GM23338 (cell line): ENCODE measurements at regions not wholly inside any gene's neighbourhood (a gene's known extent, or its start where the extent isn't known, plus 50 kb on each side); places are given as distances from the start of the nearest gene placed in this dataset.
A peak's percentile ranks its signal among the peaks of the same experiment; 100 is the strongest.

Experiments used
- ATAC-seq: fragments of 200-7000 bp; cut with Tn5 transposase; 3 replicates; pipeline ENCODE4 v1.9.1; 2020
- DNase-seq: peaks from one replicate; pipeline ENCODE4 v3.0.0-alpha.2; 2015; ENCODE audit warnings: low spot score
- H2AFZ ChIP-seq: fragments of 200-600 bp; sonication (generic); 2 replicates; pipeline ENCODE4 v1.8.0; 2016; ENCODE audit warnings: antibody characterized with exemption, mild to moderate bottlenecking, moderate library complexity
- H3F3A ChIP-seq: fragments of 200-600 bp; sonication (generic); replicated peaks from 2 replicates; pipeline ENCODE4 v1.8.0; 2017; ENCODE audit warnings: antibody characterized with exemption, mixed run types, low read depth
- H3K27ac ChIP-seq: fragments of 200-600 bp; sonication (generic); 2 replicates; pipeline ENCODE4 v1.6.1; 2016; ENCODE audit warnings: low read depth
- H3K27me3 ChIP-seq: fragments of 200-600 bp; sonication (generic); 2 replicates; pipeline ENCODE4 v1.8.0; 2016; ENCODE audit warnings: mild to moderate bottlenecking, mixed run types, moderate library complexity; ENCODE audit not compliant: insufficient read depth
- H3K36me3 ChIP-seq: fragments of 200-600 bp; sonication (generic); 2 replicates; pipeline ENCODE4 v1.8.0; 2016; ENCODE audit warnings: mild to moderate bottlenecking; ENCODE audit not compliant: insufficient read depth
- H3K4me1 ChIP-seq: fragments of 200-600 bp; sonication (generic); 2 replicates; pipeline ENCODE4 v1.8.0; 2016; ENCODE audit warnings: mild to moderate bottlenecking, moderate library complexity; ENCODE audit not compliant: insufficient read depth
- H3K4me2 ChIP-seq: fragments of 200-600 bp; sonication (generic); 2 replicates; pipeline ENCODE4 v1.7.1; 2017; ENCODE audit warnings: mixed run types
- H3K4me3 ChIP-seq: fragments of 200-600 bp; sonication (generic); 2 replicates; pipeline ENCODE4 v1.6.1; 2016; ENCODE audit warnings: mixed run types
- H3K79me2 ChIP-seq: fragments of 200-600 bp; sonication (generic); replicated peaks from 2 replicates; pipeline ENCODE4 v1.8.0; 2017; ENCODE audit warnings: mild to moderate bottlenecking; ENCODE audit not compliant: insufficient read depth
- H3K9me2 ChIP-seq: fragments of 200-600 bp; sonication (generic); 2 replicates; pipeline ENCODE4 v1.8.0; 2017; ENCODE audit not compliant: insufficient read depth
- H4K20me1 ChIP-seq: fragments of 200-600 bp; sonication (generic); replicated peaks from 2 replicates; pipeline ENCODE4 v1.8.0; 2017; ENCODE audit warnings: mild to moderate bottlenecking; ENCODE audit not compliant: insufficient read depth
- H3K27ac Mint-ChIP-seq: 2 replicates; pipeline ENCODE4 v1.8.0; 2020; ENCODE audit warnings: inconsistent platforms, mild to moderate bottlenecking, moderate library complexity, mixed read lengths
- H3K27me3 Mint-ChIP-seq: 3 replicates; pipeline ENCODE4 v1.8.0; 2022; ENCODE audit warnings: low read depth, mild to moderate bottlenecking, moderate library complexity, mixed read lengths, inconsistent platforms; ENCODE audit not compliant: insufficient read depth, poor library complexity
- H3K36me3 Mint-ChIP-seq: 3 replicates; pipeline ENCODE4 v1.8.0; 2021; ENCODE audit warnings: low read depth, mild to moderate bottlenecking, inconsistent platforms, moderate library complexity, mixed read lengths
- H3K4me1 Mint-ChIP-seq: 3 replicates; pipeline ENCODE4 v1.8.0; 2020; ENCODE audit warnings: mild to moderate bottlenecking, inconsistent platforms, mixed read lengths
- H3K4me3 Mint-ChIP-seq: 3 replicates; pipeline ENCODE4 v1.8.0; 2021; ENCODE audit warnings: moderate library complexity, mild to moderate bottlenecking, inconsistent platforms, mixed read lengths
- H3K9me3 Mint-ChIP-seq: 3 replicates; pipeline ENCODE4 v1.8.0; 2020; ENCODE audit warnings: moderate library complexity, mild to moderate bottlenecking, inconsistent platforms, mixed read lengths
- CREB1 ChIP-seq: fragments of 250-450 bp; sonication (Bioruptor Pico); IDR thresholded peaks from 2 replicates; pipeline ENCODE4 v1.5.0; 2020; ENCODE audit warnings: low read depth, mild to moderate bottlenecking, moderate library complexity
- EZH2phosphoT487 ChIP-seq: fragments of 200-600 bp; sonication (generic); IDR thresholded peaks from one replicate; pipeline ENCODE4 v1.8.1; 2018; ENCODE audit warnings: antibody characterized with exemption; ENCODE audit not compliant: unreplicated experiment
- NANOG ChIP-seq: IDR thresholded peaks from 2 replicates; pipeline ENCODE4 v1.6.1; 2016; ENCODE audit warnings: antibody characterized with exemption, borderline replicate concordance
- POLR2AphosphoS5 ChIP-seq: IDR thresholded peaks from 2 replicates; pipeline ENCODE4 v1.6.1; 2016; ENCODE audit warnings: antibody characterized with exemption, low read depth
- TF ChIP-seq, protein P1 (sequence below): IDR thresholded peaks from one replicate; pipeline ENCODE4 v1.6.1; 2018; ENCODE audit warnings: antibody characterized with exemption; ENCODE audit not compliant: unreplicated experiment
- TF ChIP-seq, protein P2 (sequence below), 2 experiments: fragments of 200-600 bp in 1 of 2; sonication (generic) in 1 of 2; conservative IDR thresholded peaks; 2 replicates each; pipeline versions ENCODE4 v1.5.1 to v1.6.1; 2016 to 2017; ENCODE audit warnings: antibody characterized with exemption in 2 of 2, low read depth in 2 of 2, mild to moderate bottlenecking in 2 of 2, moderate library complexity in 1 of 2
- TF ChIP-seq, protein P3 (sequence below): IDR thresholded peaks from 2 replicates; pipeline ENCODE4 v1.6.1; 2016; ENCODE audit warnings: antibody characterized with exemption
- TF ChIP-seq, protein P4 (sequence below): fragments of 250-450 bp; sonication (Bioruptor Pico); IDR thresholded peaks from 2 replicates; pipeline ENCODE4 v1.5.0; 2020; ENCODE audit warnings: mild to moderate bottlenecking, moderate library complexity

DNA sequence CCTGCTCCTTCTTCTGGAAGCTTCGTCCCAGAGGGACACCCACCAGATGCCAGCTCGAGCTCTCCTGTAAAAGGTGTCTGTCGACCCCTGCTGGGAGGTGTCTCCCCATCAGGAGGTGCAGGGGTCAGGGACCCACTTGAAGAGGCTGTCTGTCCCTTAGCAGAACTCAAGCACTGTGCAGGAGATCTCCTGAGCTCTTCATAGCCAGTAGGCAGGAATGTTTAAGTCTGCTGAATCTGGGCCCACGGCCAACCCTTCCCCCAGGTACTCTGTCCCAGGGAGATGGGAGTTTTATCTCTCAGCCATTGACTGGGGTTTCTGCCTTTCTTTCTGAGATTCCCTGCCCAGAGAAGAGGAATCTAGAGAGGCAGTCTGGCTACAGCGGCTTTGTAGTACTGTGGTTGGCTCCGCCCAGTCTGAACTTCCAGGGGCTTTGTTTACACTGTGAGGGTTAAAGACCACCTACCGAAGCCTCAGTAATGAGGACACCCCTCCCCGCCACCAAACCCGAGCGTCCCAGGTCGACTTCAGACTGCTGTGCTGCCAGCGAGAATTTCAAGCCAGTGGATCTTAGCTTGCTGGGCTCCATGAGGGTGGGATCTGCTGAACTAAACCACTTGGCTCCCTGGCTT, 1383.0 kb upstream of the TENM3 start:
- Histone ChIP-seq H2AFZ (no peak overlapping the region), H3K79me2 (no peaks in the 10 kb centered on the region), H3F3A (no peaks in the 10 kb centered on the region), H3K9me2 (no peaks in the 10 kb centered on the region), H3K27ac (no peak overlapping the region), H3K27me3 (no peaks in the 10 kb centered on the region), H3K4me1 (no peaks in the 10 kb centered on the region), H3K4me2 (no peak overlapping the region), H3K4me3 (no peak overlapping the region), H3K36me3 (no peaks in the 10 kb centered on the region), H4K20me1 (no peaks in the 10 kb centered on the region)
- no peaks in the 10 kb centered on the region; the same call in 1 of the 3 replicates for H3K9me3 Mint-ChIP-seq
- no peak overlapping the region for H3K4me3 Mint-ChIP-seq
- ATAC-seq (peak; percentile 36; the same call in 1 of the 3 replicates), DNase-seq (no peak)
- no peak overlapping the region for H3K27ac Mint-ChIP-seq
- peaks cover 3% of the 10 kb centered on the region for H3K27me3 Mint-ChIP-seq
- H3K36me3 Mint-ChIP-seq: peaks cover 8% of the 10 kb centered on the region; the same call in 1 of the 3 replicates
- TF ChIP-seq EZH2phosphoT487: no peak
- no peak for TF ChIP-seq NANOG
- TF ChIP-seq, protein P1, sequence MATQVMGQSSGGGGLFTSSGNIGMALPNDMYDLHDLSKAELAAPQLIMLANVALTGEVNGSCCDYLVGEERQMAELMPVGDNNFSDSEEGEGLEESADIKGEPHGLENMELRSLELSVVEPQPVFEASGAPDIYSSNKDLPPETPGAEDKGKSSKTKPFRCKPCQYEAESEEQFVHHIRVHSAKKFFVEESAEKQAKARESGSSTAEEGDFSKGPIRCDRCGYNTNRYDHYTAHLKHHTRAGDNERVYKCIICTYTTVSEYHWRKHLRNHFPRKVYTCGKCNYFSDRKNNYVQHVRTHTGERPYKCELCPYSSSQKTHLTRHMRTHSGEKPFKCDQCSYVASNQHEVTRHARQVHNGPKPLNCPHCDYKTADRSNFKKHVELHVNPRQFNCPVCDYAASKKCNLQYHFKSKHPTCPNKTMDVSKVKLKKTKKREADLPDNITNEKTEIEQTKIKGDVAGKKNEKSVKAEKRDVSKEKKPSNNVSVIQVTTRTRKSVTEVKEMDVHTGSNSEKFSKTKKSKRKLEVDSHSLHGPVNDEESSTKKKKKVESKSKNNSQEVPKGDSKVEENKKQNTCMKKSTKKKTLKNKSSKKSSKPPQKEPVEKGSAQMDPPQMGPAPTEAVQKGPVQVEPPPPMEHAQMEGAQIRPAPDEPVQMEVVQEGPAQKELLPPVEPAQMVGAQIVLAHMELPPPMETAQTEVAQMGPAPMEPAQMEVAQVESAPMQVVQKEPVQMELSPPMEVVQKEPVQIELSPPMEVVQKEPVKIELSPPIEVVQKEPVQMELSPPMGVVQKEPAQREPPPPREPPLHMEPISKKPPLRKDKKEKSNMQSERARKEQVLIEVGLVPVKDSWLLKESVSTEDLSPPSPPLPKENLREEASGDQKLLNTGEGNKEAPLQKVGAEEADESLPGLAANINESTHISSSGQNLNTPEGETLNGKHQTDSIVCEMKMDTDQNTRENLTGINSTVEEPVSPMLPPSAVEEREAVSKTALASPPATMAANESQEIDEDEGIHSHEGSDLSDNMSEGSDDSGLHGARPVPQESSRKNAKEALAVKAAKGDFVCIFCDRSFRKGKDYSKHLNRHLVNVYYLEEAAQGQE: no peak
- TF ChIP-seq CREB1 (CRISPR knock-in tag): no peak
- TF ChIP-seq, protein P2, sequence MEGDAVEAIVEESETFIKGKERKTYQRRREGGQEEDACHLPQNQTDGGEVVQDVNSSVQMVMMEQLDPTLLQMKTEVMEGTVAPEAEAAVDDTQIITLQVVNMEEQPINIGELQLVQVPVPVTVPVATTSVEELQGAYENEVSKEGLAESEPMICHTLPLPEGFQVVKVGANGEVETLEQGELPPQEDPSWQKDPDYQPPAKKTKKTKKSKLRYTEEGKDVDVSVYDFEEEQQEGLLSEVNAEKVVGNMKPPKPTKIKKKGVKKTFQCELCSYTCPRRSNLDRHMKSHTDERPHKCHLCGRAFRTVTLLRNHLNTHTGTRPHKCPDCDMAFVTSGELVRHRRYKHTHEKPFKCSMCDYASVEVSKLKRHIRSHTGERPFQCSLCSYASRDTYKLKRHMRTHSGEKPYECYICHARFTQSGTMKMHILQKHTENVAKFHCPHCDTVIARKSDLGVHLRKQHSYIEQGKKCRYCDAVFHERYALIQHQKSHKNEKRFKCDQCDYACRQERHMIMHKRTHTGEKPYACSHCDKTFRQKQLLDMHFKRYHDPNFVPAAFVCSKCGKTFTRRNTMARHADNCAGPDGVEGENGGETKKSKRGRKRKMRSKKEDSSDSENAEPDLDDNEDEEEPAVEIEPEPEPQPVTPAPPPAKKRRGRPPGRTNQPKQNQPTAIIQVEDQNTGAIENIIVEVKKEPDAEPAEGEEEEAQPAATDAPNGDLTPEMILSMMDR (conservative IDR thresholded peaks at IDR 0.05; ENCODE audit: low read depth in 2 of 2): 0 out of 4 replicates have a peak, but pooled peaks of 1 of the 2 experiments have one; percentile 1
- TF ChIP-seq, protein P3, sequence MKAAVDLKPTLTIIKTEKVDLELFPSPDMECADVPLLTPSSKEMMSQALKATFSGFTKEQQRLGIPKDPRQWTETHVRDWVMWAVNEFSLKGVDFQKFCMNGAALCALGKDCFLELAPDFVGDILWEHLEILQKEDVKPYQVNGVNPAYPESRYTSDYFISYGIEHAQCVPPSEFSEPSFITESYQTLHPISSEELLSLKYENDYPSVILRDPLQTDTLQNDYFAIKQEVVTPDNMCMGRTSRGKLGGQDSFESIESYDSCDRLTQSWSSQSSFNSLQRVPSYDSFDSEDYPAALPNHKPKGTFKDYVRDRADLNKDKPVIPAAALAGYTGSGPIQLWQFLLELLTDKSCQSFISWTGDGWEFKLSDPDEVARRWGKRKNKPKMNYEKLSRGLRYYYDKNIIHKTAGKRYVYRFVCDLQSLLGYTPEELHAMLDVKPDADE: no peak
- H3K4me1 Mint-ChIP-seq: peaks cover 9% of the 10 kb centered on the region

DNA sequence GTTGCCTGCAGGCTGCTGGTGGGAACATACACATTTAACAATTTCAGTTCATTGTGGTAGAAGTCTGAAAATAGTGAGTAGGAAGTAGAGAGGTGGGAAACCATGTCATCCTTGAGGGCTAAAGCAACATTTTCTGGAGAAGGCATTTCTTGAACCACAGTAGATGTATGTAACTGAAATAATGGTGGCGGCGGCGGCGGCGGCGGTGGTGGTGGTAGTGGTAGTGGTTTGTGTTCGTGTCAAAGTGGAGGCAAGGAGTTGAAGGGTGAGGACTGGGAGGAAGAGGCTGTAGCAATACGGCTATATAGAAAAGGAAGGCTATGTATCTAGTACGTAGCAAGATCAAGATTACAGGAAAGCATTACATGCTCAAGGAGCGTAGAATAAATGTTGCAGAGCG, 1381.6 kb upstream of the TENM3 start:
- Histone ChIP-seq H3K27ac (no peak overlapping the region), H3K9me2 (no peaks in the 10 kb centered on the region), H3K4me1 (no peaks in the 10 kb centered on the region), H4K20me1 (no peaks in the 10 kb centered on the region), H2AFZ (peak overlapping the region; percentile 0; the same call in 1 of the 2 replicates), H3F3A (no peaks in the 10 kb centered on the region), H3K4me2 (no peak overlapping the region), H3K4me3 (no peak overlapping the region), H3K27me3 (no peaks in the 10 kb centered on the region), H3K79me2 (no peaks in the 10 kb centered on the region), H3K36me3 (no peaks in the 10 kb centered on the region)
- Mint-ChIP-seq H3K27ac (no peak overlapping the region), H3K36me3 (peaks cover 14% of the 10 kb centered on the region; the same call in 2 of the 3 replicates), H3K27me3 (peaks cover 3% of the 10 kb centered on the region), H3K9me3 (peaks cover 5% of the 10 kb centered on the region; the same call in 2 of the 3 replicates), H3K4me1 (peaks cover 9% of the 10 kb centered on the region), H3K4me3 (no peak overlapping the region)
- no peak for DNase-seq
- no peak for ATAC-seq
- TF ChIP-seq, protein P4, sequence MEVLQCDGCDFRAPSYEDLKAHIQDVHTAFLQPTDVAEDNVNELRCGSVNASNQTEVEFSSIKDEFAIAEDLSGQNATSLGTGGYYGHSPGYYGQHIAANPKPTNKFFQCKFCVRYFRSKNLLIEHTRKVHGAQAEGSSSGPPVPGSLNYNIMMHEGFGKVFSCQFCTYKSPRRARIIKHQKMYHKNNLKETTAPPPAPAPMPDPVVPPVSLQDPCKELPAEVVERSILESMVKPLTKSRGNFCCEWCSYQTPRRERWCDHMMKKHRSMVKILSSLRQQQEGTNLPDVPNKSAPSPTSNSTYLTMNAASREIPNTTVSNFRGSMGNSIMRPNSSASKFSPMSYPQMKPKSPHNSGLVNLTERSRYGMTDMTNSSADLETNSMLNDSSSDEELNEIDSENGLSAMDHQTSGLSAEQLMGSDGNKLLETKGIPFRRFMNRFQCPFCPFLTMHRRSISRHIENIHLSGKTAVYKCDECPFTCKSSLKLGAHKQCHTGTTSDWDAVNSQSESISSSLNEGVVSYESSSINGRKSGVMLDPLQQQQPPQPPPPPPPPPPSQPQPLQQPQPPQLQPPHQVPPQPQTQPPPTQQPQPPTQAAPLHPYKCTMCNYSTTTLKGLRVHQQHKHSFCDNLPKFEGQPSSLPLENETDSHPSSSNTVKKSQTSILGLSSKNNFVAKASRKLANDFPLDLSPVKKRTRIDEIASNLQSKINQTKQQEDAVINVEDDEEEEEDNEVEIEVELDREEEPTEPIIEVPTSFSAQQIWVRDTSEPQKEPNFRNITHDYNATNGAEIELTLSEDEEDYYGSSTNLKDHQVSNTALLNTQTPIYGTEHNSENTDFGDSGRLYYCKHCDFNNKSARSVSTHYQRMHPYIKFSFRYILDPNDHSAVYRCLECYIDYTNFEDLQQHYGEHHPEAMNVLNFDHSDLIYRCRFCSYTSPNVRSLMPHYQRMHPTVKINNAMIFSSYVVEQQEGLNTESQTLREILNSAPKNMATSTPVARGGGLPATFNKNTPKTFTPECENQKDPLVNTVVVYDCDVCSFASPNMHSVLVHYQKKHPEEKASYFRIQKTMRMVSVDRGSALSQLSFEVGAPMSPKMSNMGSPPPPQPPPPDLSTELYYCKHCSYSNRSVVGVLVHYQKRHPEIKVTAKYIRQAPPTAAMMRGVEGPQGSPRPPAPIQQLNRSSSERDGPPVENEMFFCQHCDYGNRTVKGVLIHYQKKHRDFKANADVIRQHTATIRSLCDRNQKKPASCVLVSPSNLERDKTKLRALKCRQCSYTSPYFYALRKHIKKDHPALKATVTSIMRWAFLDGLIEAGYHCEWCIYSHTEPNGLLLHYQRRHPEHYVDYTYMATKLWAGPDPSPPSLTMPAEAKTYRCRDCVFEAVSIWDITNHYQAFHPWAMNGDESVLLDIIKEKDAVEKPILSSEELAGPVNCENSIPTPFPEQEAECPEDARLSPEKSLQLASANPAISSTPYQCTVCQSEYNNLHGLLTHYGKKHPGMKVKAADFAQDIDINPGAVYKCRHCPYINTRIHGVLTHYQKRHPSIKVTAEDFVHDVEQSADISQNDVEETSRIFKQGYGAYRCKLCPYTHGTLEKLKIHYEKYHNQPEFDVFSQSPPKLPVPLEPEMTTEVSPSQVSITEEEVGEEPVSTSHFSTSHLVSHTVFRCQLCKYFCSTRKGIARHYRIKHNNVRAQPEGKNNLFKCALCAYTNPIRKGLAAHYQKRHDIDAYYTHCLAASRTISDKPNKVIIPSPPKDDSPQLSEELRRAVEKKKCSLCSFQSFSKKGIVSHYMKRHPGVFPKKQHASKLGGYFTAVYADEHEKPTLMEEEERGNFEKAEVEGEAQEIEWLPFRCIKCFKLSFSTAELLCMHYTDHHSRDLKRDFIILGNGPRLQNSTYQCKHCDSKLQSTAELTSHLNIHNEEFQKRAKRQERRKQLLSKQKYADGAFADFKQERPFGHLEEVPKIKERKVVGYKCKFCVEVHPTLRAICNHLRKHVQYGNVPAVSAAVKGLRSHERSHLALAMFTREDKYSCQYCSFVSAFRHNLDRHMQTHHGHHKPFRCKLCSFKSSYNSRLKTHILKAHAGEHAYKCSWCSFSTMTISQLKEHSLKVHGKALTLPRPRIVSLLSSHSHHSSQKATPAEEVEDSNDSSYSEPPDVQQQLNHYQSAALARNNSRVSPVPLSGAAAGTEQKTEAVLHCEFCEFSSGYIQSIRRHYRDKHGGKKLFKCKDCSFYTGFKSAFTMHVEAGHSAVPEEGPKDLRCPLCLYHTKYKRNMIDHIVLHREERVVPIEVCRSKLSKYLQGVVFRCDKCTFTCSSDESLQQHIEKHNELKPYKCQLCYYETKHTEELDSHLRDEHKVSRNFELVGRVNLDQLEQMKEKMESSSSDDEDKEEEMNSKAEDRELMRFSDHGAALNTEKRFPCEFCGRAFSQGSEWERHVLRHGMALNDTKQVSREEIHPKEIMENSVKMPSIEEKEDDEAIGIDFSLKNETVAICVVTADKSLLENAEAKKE (CRISPR knock-in tag): no peak
- TF ChIP-seq NANOG: no peak
- TF ChIP-seq CREB1 (CRISPR knock-in tag): no peak
- no peak for TF ChIP-seq POLR2AphosphoS5
